IPS DF 4.7 (cell line): ENCODE measurements at regions not wholly inside any gene's neighbourhood (a gene's known extent, or its start where the extent isn't known, plus 50 kb on each side); places are given as distances from the start of the nearest gene placed in this dataset.

Experiments
- DNase-seq: peaks from one replicate; pipeline ENCODE4 v3.0.0-alpha.2; 2013; ENCODE audit warnings: low spot score; ENCODE audit errors: extremely low read depth

DNA sequence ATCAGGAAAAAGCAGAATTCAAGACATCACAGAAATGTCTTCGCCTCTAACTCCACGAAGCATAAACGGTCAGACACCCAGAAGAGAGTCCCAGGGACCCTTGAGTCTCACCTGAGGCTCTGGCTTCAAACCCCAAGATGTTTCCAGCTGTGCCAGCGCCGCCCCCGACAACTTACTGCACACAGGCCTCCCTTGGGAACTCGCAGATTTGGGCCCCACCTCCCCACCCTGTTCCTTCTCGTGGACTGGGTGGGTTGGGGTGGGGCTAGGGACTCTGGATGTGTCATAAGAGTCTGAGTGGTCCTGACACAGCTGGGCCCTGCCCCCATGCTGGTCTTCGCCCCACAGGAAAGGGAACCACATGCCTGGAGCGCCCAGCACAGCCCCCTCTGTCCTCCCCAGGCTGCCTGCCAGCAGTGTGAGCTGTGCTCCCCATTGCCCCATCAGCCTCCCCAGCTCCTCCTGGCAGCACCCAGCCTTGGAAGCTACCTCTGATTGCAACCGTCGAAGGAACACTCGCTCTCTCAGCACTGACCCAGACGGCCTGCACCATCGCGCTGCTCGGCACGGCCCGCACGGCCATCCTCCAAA is 147.5 kb downstream of the CRYBB2 start:
- no peak for DNase-seq

DNA sequence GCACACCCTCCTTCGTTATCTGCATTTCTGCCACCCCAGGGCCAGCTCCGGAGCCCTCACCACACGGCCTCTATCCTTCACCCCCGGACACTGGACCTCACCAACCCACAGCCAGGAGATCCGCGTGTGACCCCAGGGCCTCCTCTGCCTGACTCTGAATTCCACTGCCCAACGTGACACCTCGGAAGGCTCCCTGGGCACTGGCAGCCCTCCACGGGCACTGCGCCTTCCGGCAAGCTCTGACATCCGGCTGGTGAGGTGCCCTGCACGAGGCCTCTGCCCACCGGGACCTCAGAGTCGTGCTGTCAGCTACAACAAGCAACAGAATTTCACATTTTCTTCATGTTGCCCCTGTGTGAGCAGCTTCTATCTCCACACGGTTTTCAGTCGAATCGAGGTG is 148.3 kb downstream of the CRYBB2 start:
- no peak for DNase-seq

DNA sequence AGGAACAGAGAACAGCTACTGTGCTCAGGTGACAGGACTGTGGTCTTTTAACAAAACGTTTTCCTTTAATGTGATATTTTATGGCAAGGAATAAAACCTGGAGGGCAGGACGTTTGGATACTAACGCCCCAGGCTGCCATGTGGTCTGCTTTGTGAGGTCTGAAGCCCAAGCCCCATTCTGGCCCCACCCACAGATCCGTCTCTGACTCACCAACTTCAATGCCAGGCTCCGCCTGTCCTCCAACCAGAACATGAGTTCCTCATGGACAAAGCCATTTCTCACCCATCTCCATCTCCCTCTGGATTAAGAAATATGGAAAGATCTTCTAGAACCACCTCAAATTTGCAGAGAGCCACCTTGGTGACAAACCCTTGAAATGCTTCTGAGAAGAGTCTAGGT is 148.8 kb downstream of the CRYBB2 start:
- DNase-seq = no peak

DNA sequence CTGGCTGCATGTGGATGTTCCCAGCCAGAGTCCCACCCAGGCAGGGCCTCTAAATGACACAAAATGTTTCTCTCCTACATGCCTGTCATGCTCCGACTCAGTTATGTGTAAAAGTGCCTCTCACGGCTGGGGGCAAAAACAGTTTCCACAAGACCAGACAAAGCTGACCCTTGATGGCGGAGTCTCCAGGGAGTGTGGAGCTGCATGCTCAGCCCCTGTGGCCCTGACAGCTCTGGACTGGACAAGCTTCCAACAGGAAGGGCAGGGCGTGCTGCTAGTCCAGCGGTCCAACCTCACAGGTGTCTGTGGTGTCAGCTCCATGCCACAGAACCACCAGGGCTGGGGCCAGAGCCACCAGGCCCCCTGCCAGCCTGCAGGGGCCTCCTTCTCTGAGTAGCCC is 149.6 kb downstream of the CRYBB2 start:
- no peak for DNase-seq

DNA sequence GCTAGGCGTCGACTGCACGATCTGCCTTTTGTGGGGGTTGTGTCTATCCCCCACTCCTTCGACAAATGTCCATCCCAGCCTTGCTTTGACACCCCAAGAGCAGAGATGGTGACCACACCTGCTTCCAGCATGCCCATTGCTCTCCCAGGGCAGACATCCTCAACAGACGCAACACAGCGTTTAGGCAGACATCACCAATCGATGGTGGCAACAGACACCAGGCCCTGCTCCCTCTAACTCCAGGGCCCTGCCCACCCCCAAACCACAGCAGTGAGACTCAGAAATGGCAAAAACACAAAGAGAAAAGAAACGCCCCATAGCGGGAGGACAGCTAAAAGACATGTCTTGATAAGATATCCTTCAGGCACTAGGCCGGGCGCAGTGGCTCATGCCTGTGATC is 150.9 kb downstream of the CRYBB2 start:
- no peak for DNase-seq

DNA sequence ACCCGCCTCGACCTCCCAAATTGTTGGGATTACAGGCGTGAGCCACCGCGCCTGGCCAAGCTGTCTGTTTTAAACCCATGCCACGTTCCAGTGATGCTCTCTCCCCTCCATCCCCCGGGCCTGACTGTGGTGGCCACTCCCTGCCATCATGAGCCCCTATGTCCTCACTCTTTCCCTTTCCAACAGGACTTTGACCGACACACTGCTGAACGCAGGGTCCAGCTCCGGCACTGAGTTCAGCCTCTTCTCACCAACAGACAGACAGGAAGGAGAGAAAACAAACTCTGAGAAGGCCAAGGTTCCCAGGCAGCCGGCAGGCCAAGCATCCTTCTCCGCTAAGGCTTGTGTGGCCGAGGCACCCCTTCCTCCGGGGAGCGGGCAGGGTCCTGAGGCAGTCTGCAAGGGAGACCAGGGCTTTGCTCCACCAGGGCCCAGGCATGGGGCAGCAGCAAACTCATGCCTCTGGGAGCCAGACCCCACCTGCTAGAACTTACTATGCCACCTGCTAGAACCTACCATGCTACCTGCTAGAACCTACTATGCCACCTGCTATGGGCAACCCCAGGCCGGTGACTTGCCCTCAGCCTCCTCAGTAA is 152.7 kb downstream of the CRYBB2 start:
- no peak for DNase-seq

DNA sequence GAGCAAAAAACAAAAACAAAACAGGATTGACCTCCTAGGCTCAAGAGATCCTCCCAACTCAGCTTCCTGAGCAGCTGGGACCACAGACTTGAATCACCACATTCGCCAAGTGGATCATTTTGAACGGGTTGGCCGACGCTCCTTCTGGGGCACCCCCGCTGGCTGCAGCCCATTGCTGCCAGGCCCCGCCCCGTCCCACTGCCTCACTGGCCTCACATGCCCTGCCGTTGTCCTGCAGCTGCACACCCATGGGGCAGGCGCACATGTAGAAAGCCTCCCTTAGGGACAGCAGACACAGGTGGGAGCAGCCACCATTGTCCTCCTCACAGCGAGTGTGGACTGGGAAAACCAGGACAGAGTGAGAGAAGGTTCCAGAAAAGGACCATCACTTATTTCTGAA is 154.5 kb downstream of the CRYBB2 start:
- DNase-seq = no peak

DNA sequence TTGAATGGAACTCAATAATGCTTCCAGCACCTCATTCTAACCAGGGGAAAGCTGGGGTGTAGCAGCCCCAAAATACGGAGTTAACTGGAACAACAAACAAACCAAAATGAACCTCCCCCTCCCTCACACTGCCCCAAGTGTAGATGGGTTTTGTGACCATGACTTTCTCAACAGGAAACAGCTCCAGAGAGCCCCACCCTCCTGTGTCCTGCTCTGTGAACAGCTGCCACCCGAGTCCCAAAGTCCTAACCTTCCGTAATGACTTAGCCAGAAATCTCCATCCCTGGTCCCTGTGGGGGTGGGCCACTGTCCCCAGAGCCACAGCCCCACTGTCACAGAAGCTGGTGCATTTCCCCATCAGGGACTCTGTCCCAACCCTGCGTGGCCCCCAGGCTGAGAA is 155.4 kb downstream of the CRYBB2 start:
- DNase-seq = no peak

DNA sequence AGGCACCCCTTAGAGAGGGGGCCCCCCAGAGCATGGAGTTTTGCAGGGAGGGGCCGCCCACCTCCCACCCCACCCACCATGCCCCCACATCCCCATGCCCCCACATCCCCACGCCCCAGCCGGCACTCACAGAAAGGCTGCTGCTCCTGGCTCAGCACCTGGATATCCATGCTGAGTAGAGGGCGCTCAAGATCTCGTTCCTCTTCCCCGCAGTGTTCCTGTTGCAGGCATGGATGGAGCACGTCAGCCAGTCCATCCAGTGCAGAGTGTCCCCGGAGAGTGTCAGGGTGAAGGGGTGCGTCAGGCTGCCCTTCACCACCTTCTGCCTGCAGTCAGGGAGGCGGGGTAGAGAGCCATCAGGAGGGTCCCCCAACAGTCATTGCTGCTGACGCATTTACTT is 156.2 kb downstream of the CRYBB2 start:
- no peak for DNase-seq

DNA sequence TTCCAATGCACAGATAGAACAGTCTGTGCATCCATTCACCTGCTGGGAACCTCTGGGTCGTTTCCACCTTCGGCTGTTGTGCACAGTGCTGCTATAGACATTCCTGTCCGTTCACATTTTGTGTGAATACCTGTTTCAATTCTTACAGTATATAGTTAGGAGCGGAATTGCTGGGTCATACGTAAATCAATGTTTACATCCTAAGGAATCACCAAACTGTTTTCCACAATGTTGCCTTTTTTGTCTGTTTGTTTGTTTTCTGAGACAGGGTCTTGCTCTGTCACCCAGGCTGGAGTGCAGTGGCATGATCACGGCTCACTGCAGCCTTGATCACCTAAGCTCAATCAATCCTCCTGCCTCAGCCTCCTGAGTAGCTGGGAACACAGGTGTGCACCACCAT is 158.3 kb downstream of the CRYBB2 start:
- DNase-seq = no peak

DNA sequence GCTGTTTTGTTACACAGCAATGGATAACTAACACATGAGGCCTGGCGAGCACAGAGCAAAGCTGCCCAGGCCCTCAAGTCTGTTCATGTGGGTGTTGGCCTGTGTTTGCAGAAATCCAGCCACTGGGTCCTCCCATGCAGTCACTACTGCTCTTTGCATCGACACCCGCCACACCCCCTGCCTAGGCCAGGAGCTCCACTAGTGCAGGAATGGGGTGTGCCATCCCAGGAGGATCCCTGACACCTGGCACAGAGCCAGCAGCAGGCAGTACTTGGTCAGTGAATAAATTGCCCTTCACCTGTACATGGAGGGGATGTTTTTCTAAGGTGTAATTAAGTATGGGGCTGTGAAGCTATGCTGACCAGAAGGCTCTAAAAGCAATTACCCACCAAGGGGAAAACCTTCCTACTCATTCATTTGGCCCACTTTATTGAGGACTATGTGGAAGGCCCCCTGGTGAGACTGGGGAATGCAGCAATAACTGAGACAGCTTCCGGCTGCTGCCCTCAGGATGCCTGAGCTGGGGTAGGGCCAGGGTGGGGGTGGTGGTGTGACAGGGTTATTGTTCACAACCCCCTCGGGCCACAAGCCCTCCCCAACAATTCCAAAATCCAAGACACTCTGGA is 160.8 kb downstream of the CRYBB2 start:
- DNase-seq = no peak

DNA sequence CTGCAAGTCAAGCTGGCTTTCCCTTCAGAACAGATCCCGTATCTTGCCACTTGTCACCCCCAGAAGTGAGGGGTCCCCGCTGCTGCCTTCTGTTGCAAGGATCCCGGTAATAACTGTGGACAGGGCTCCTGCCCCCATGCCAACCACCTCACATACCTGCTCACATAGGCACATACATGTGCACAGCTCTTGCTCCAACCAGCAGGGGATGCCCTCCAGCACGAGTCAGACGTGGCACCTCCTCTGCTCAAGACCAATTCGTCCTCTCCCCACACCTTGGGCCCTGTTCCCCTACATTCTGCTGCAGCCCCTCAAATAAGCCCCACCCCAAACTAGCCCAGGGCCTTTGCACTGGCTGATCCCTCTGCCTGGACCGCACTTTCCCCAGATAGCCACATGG is 163.3 kb downstream of the CRYBB2 start:
- no peak for DNase-seq

DNA sequence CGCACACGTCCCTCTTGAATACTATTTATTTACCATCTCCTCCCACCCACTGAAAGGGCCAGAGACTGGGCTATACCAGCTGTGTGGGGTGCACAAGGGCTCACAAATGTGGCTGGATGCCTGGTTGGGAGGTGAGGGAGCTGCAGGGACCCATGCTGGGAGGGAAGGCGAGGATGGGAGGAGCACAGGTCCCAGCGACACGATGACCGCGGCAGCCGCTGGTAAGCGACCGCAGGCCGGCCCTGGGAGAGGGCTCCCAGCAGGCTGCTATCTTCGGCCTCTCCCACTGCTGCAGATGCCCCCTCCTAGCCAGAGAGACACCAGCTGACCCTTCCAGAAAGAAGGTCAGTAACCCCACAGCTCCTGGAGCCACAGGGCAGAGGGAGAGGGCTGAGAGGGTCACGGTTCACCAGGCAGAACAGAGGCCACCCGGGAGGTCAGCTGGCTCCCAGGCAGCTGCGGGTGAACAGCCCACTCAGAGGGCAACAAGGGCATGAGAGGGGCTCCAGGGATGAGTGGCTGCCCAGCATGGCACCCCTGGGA is 163.9 kb downstream of the CRYBB2 start:
- no peak for DNase-seq

DNA sequence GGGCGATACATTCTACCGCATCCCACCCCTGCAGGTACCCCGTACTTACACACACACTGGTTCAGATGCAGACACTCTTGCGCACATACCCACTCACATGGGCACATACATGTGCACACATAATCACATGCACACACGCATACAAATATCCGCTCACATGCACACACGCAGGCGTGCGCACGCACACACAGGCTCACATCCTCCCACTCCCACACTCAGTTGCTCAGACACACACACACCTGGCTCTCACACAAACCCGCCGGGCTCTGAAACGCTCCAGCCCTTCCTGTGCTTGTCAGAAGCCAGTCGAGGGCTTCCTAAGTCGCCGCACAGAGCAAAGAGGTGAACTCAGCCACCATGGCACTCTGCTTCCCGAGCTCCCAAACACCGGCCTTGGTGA is 164.5 kb downstream of the CRYBB2 start:
- no peak for DNase-seq

DNA sequence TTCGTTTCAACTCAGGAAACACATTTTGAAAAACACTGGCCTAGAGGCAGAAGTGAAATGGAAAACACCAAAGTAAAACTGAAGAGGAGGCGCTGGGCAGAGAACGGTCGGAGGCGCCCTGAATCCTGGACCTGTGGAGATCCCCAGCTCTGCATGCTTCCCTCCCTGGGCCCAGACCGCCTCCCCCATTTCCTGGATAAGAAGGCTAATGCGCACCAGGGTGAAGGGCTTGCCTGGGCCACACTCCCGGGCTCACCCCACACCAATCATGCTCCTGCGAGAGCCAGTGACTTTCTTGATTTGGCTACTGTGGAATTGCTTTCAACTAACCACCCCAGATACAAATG is 167.1 kb downstream of the CRYBB2 start:
- no peak for DNase-seq

DNA sequence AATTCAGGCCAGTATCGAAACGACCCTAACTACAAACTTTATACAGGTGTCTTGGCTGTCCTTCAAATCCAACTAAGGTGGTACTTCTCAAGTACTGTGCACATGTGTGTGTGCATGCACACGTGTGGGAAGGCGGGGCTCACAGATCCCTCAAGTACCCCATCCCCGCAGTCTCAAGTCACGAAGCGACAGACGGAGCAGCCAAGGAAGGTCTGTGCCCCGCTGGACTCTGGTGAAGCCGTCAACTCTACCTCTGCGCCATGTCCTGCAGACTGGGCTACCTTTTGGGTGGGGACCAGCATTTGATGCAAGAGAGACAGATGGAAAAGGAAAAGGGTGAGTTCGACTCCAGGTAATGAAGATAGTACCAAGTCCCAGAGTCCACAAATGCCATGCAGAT is 169.0 kb downstream of the CRYBB2 start:
- no peak for DNase-seq

DNA sequence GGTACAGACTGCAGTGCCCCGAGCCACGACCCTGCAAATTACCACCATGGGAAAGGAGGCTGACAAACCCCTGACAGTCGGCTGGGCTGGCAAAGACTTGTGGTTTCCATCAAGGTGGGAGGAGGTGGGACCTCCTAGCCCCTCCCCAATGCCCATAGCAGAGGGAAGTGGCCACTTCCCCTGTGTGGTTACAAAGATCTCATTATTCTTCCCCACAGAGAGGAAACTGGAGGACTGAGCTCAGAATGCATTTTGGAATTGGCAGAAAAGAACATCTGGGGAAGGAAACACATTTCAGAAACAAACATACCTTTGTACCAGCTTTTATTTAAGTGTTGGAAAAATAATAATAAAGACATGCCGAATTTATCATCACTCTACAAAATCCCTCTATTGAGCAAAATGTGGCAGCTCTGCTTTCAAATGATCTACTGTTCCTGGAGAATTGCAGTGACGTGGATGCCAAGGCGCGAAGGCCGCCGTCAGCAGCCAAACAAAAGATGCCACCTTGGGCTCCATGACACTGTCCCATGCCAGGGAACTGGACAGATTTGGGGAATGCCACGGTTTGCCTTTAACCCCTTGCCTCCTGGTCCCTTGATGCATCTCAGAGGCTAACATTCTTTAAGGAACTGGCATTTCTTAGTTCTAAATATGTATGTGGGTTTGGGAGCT is 169.6 kb downstream of the CRYBB2 start:
- no peak for DNase-seq

DNA sequence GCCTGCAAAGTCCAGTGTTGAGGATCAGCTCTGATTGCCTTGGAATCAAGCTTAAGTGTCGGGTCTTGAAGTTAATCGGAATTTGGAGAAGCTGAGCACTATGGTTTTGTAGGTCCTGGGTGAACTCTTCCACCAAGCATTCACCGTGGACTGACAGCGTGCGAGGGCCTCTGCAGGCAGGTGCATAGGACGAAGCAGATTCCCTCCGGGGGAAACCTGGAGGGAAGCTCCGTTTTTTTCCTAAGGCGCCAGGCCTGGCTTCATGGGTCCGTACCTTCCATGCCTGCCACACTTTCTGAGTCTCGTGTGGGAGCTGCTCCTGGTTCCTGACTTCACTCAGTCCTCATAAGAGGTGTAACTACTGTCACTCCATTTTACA is 170.1 kb downstream of the CRYBB2 start:
- DNase-seq = no peak

DNA sequence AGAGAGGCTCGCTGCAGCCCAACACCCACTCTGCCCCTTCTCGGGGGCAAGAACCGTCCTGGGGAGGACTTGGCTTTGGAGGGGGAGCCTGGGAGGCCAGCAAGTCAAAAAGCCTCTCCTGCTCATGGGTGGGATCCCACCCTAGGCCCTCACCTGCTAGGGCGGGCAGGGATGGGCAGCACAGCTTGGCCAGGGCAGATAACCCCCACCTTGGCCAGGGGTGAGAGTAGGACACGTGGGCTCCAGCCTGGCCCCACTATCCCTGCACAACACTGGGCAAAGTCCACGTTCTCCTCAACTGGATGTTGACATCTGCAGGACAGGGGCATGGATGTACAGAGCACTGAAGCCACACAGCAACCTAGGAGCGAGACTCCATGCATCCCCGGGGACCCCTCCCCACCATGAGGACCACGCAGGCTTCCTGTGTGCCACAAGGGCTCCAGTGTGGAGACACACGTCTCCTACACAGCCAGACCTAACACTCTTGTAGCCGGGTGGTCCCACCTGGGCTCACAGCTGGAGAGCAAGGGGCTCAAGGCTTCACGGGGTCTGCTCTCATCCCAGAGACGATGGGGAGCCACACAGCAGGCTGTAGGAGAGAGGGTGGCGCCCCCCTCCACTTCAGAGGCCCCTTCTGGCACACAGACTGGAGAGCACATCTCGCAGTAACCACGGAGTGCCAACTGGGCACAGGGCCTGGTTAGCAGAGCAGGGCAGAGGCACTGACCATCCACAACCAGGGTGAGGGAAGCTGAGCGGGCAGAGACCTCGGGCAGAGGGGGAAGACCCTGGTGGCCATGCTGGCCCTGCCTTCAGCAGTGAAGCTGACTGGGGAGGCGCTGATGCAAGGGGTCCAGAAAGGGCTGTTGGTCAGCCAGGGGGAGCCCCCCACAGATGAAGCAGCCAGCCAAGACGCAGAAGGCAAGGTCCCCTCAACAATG is 171.1 kb downstream of the CRYBB2 start:
- DNase-seq = no peak

DNA sequence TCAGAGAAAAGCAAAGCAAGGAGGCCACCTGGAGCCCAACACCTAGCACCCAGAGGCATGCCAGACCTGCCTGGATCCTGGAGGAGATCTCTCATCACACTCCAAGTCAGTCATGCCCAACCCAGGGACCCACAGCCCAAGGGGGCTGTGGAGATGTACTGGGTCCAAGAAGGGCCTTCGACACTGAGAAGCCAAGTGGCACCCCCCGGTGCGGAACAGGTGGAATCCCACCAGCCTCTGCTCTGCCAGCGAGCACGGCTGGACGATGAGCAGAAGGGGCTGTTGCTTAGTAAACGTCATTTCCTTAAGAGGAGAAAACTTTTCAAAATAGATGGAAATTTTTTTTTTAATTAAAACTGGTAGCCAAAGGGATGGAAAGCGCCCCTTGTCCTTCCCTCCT is 171.9 kb upstream of the GRK3 start:
- no peak for DNase-seq

DNA sequence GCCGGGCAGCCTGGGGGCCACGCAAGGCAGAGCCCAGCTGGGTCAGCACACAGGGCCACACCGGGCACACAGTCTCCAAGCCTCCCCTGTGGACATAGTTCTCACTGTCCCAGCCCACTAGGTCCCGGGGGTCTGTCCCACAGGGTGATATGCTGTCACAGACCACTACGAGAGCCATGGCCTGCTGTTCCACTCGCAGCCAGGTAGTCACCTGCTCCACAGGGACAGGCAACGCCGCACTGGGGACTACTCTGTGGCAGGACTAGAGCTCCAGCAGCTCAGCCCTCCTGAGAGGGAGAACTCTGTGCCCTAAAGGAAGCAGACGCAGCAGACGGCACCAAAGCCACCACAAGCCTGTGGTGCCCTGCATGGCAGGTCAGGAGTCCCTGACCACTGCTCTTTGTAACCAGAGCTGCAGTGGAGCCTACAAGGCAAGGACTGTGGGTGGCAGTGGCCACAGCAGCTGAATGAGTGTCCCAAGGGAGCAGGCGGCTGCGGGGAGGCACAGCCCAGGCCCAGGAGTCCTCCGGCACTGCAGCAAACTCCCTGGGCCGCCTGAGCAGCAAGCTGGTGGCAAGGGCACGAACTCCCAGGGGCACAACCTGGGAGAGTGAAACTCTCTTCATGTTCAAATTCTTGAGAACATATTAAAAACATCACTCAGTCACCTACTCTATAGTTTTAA is 171.2 kb upstream of the GRK3 start:
- no peak for DNase-seq
